IMR-90 (cell line): ENCODE measurements at regions not wholly inside any gene's neighbourhood (a gene's known extent, or its start where the extent isn't known, plus 50 kb on each side); places are given as distances from the start of the nearest gene placed in this dataset.

Experiments
- ATAC-seq: fragments of 200-7000 bp; cut with Tn5 transposase; 2 replicates; pipeline ENCODE4 v1.9.1; 2020; ENCODE audit warnings: low read depth, mild to moderate bottlenecking, moderate library complexity
- BruUV-seq: library from RNA; stranded (reverse); fragments of 400-500 nt; replicated peaks from 2 replicates; lab custom pipeline; 2021; lab: Mats Ljungman, UMichigan
- CTCF ChIA-PET: fragments of 300-600 bp; formaldehyde crosslinking; extraction: SDS; loops from one replicate; lab custom pipeline; 2021; ENCODE audit warnings: antibody characterized with exemption; lab: Yijun Ruan, JAX
- POLR2A ChIA-PET: fragments of 300-600 bp; sonication (Branson Sonifier 250); formaldehyde crosslinking; loops from one replicate; lab custom pipeline; 2022; ENCODE audit warnings: antibody characterized with exemption; ENCODE audit not compliant: unreplicated experiment; lab: Charles Lee
- DNase-seq: peaks from one replicate; pipeline ENCODE4 v3.0.0; 2013
- H2AFZ ChIP-seq: replicated peaks from 2 replicates; pipeline ENCODE3; 2013; ENCODE audit warnings: low read length, mild to moderate bottlenecking; ENCODE audit not compliant: poor library complexity
- H2AK5ac ChIP-seq: 2 replicates; pipeline ENCODE4 v1.6.1; 2013; ENCODE audit warnings: low read depth, low read length, inconsistent platforms
- H2AK9ac ChIP-seq: replicated peaks from 2 replicates; pipeline ENCODE3; 2013; ENCODE audit warnings: mild to moderate bottlenecking, low read depth, low read length, moderate library complexity; ENCODE audit not compliant: poor library complexity
- H2BK120ac ChIP-seq: 2 replicates; pipeline ENCODE4 v1.6.1; 2013; ENCODE audit warnings: low read depth, low read length, inconsistent platforms
- H2BK15ac ChIP-seq: 3 replicates; pipeline ENCODE4 v1.6.1; 2013; ENCODE audit warnings: low read depth, low read length, inconsistent platforms
- H2BK20ac ChIP-seq: 2 replicates; pipeline ENCODE4 v1.6.1; 2013; ENCODE audit warnings: low read depth, mild to moderate bottlenecking, inconsistent platforms, low read length, moderate library complexity
- H2BK5ac ChIP-seq: 2 replicates; pipeline ENCODE4 v1.6.1; 2013; ENCODE audit warnings: mild to moderate bottlenecking, low read depth, low read length, inconsistent platforms; ENCODE audit not compliant: poor library complexity, severe bottlenecking
- H3K14ac ChIP-seq: replicated peaks from 2 replicates; pipeline ENCODE4 v1.6.1; 2013; ENCODE audit warnings: low read depth, low read length, inconsistent platforms
- H3K18ac ChIP-seq: 2 replicates; pipeline ENCODE4 v1.6.1; 2013; ENCODE audit warnings: low read depth, low read length, control low read depth
- H3K23ac ChIP-seq: 2 replicates; pipeline ENCODE4 v1.6.1; 2013; ENCODE audit warnings: low read depth, low read length, inconsistent platforms
- H3K27ac ChIP-seq: 2 replicates; pipeline ENCODE4 v1.5.1; 2013; ENCODE audit warnings: mild to moderate bottlenecking, control low read depth, low read length; ENCODE audit not compliant: insufficient read depth
- H3K27me3 ChIP-seq: 2 replicates; pipeline ENCODE4 v1.6.1; 2013; ENCODE audit warnings: low read length; ENCODE audit not compliant: control insufficient read depth, insufficient read depth
- H3K36me3 ChIP-seq: 2 replicates; pipeline ENCODE4 v1.6.1; 2013; ENCODE audit warnings: low read length, mixed read lengths; ENCODE audit not compliant: control insufficient read depth, insufficient read depth
- H3K4ac ChIP-seq: 2 replicates; pipeline ENCODE4 v1.6.1; 2013; ENCODE audit warnings: low read depth, low read length, inconsistent platforms
- H3K4me1 ChIP-seq: 2 replicates; pipeline ENCODE4 v1.6.1; 2013; ENCODE audit warnings: low read length, mixed read lengths; ENCODE audit not compliant: control insufficient read depth, insufficient read depth
- H3K4me2 ChIP-seq: 2 replicates; pipeline ENCODE4 v1.6.1; 2013; ENCODE audit warnings: low read depth, mild to moderate bottlenecking, control low read depth, low read length, moderate library complexity
- H3K4me3 ChIP-seq: 2 replicates; pipeline ENCODE4 v1.5.1; 2013; ENCODE audit warnings: low read depth, mild to moderate bottlenecking, control low read depth, low read length, moderate library complexity; ENCODE audit not compliant: insufficient read depth
- H3K56ac ChIP-seq: 2 replicates; pipeline ENCODE4 v1.6.1; 2013; ENCODE audit warnings: low read length, inconsistent platforms; ENCODE audit not compliant: insufficient read depth; ENCODE audit errors: extremely low read depth
- H3K79me1 ChIP-seq, 2 experiments: 2 replicates each; pipeline ENCODE4 v1.6.1; 2013; ENCODE audit warnings: low read length in 2 of 2, inconsistent platforms in 1 of 2, low read depth in 1 of 2
- H3K9ac ChIP-seq: 2 replicates; pipeline ENCODE4 v1.6.1; 2013; ENCODE audit warnings: low read depth, low read length, control low read depth
- H3K9me1 ChIP-seq: 2 replicates; pipeline ENCODE4 v1.6.1; 2013; ENCODE audit warnings: low read length, inconsistent platforms; ENCODE audit not compliant: insufficient read depth
- H3K9me3 ChIP-seq: 2 replicates; pipeline ENCODE4 v1.6.1; 2013; ENCODE audit warnings: low read length; ENCODE audit not compliant: control insufficient read depth, insufficient read depth
- H4K20me1 ChIP-seq: 2 replicates; pipeline ENCODE4 v1.6.1; 2013; ENCODE audit warnings: low read length, inconsistent platforms; ENCODE audit not compliant: insufficient read depth
- H4K5ac ChIP-seq: 2 replicates; pipeline ENCODE4 v1.6.1; 2013; ENCODE audit warnings: mild to moderate bottlenecking, low read depth, low read length, control low read depth
- H4K8ac ChIP-seq, 2 experiments: 2 replicates each; pipeline ENCODE4 v1.6.1; 2013; ENCODE audit warnings: low read depth in 2 of 2, low read length in 2 of 2, control low read depth in 1 of 2, inconsistent platforms in 1 of 2
- H4K91ac ChIP-seq: 2 replicates; pipeline ENCODE4 v1.6.1; 2013; ENCODE audit warnings: low read depth, low read length, inconsistent platforms; ENCODE audit not compliant: insufficient read depth
- SMC3 ChIP-seq: fragments of 150-350 bp; IDR thresholded peaks from 2 replicates; pipeline ENCODE4 v1.6.1; 2016; ENCODE audit warnings: low read depth, mild to moderate bottlenecking, antibody characterized with exemption, low read length, moderate library complexity
- WGBS, 2 experiments: methylation state at CpG; one replicate each; pipeline versions ENCODE4 v1.1.5 to v1.1.7; 2013; ENCODE audit warnings: missing lambda C conversion rate in 2 of 2; ENCODE audit not compliant: insufficient read length in 1 of 2; ENCODE audit errors: extremely low coverage in 2 of 2; 5-methylcytosine and 5-hydroxymethylcytosine counted together
- dilution Hi-C: fragments of 300-500 bp; cut with HindIII; formaldehyde crosslinking; loops from one replicate; pipeline ENCODE4 v1.14.3; 2018; ENCODE audit warnings: low sequenced_read_pairs; ENCODE audit not compliant: unreplicated experiment
- in situ Hi-C: fragments of 300-500 bp; cut with MboI; formaldehyde crosslinking; loops from 3 replicates; pipeline ENCODE4 v1.14.3; 2019; ENCODE audit warnings: low sequenced_read_pairs, inconsistent platforms, mixed read lengths
- intact Hi-C: fragments of 100-400 bp; cut with micrococcal nuclease; formaldehyde crosslinking; loops from 2 replicates; pipeline ENCODE4 v1.10.0; 2022
- TF ChIP-seq, protein P1 (sequence below): conservative IDR thresholded peaks from 2 replicates; pipeline ENCODE4 v1.5.1; 2012; ENCODE audit warnings: mild to moderate bottlenecking, low read depth, low read length, improper control_type of control experiment

DNA sequence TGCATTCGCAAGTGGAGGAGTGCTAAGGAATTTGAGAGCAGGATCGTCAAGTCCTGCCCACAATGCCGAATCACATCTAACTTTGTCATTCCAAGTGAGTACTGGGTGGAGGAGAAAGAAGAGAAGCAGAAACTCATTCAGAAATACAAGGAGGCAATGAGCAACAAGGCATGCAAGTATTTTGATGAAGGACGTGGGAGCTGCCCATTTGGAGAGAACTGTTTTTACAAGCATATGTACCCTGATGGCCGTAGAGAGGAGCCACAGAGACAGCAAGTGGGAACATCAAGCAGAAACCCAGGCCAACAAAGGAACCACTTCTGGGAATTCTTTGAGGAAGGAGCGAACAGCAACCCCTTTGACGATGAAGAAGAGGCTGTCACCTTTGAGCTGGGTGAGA is 100.2 kb upstream of the MED14 start:
- no TSS peak for BruUV-seq
- no peak overlapping the region for H3K14ac ChIP-seq
- no peak overlapping the region for H3K9ac ChIP-seq
- WGBS, 2 experiments: 83% methylated on average over 4 of the region's 7 CpGs; no CpG with 5 or more reads in 1 of the 2 experiments
- H3K4me2 ChIP-seq: no peak overlapping the region
- intact Hi-C loops (no loop called here), in situ Hi-C loops (no loop called here), dilution Hi-C loops (no loop called here)
- H3K9me3 ChIP-seq: no peaks in the 10 kb centered on the region; the same call in 1 of the 2 replicates
- H2AK5ac ChIP-seq: no peak overlapping the region
- H3K79me1 ChIP-seq: no peaks in the 10 kb centered on the region
- no peak overlapping the region for H2BK120ac ChIP-seq
- H2BK20ac ChIP-seq: no peak overlapping the region
- H4K8ac ChIP-seq: no peak overlapping the region
- peaks cover 5% of the 10 kb centered on the region for H3K27me3 ChIP-seq
- DNase-seq: no peak
- H4K5ac ChIP-seq: no peak overlapping the region
- ChIA-PET POLR2A (no interaction called here), CTCF (no interaction called here)
- H2AFZ ChIP-seq: no peak overlapping the region
- H3K9me1 ChIP-seq: no peaks in the 10 kb centered on the region
- H3K4me1 ChIP-seq: no peaks in the 10 kb centered on the region
- no peaks in the 10 kb centered on the region for H4K20me1 ChIP-seq
- H2AK9ac ChIP-seq: no peak overlapping the region
- no peak overlapping the region for H3K23ac ChIP-seq
- H2BK5ac ChIP-seq: no peak overlapping the region
- H2BK15ac ChIP-seq: no peak overlapping the region
- no peak overlapping the region for H3K56ac ChIP-seq
- no peak overlapping the region for H3K4ac ChIP-seq
- no peak for TF ChIP-seq SMC3
- TF ChIP-seq, protein P1, sequence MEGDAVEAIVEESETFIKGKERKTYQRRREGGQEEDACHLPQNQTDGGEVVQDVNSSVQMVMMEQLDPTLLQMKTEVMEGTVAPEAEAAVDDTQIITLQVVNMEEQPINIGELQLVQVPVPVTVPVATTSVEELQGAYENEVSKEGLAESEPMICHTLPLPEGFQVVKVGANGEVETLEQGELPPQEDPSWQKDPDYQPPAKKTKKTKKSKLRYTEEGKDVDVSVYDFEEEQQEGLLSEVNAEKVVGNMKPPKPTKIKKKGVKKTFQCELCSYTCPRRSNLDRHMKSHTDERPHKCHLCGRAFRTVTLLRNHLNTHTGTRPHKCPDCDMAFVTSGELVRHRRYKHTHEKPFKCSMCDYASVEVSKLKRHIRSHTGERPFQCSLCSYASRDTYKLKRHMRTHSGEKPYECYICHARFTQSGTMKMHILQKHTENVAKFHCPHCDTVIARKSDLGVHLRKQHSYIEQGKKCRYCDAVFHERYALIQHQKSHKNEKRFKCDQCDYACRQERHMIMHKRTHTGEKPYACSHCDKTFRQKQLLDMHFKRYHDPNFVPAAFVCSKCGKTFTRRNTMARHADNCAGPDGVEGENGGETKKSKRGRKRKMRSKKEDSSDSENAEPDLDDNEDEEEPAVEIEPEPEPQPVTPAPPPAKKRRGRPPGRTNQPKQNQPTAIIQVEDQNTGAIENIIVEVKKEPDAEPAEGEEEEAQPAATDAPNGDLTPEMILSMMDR: no peak
- H3K36me3 ChIP-seq: no peaks in the 10 kb centered on the region
- H3K4me3 ChIP-seq: no peak overlapping the region
- no peak overlapping the region for H3K27ac ChIP-seq
- ATAC-seq: no peak
- no peak overlapping the region for H4K91ac ChIP-seq
- no peak overlapping the region for H3K18ac ChIP-seq
